Retinal pigment epithelial cell (primary cell): ENCODE measurements at regions not wholly inside any gene's neighbourhood (a gene's known extent, or its start where the extent isn't known, plus 50 kb on each side); places are given as distances from the start of the nearest gene placed in this dataset.

Experiments
- DNase-seq: peaks from one replicate; pipeline ENCODE4 v3.0.0-alpha.2; 2010; ENCODE audit warnings: low read depth
- H3K4me3 ChIP-seq: 2 replicates; pipeline ENCODE4 v1.5.1; 2011; ENCODE audit warnings: mild to moderate bottlenecking, low read length, control low read depth, moderate library complexity
- TF ChIP-seq, protein P1 (sequence below): conservative IDR thresholded peaks from 2 replicates; pipeline ENCODE4 v1.5.1; 2011; ENCODE audit warnings: low read depth, low read length, control low read depth, inconsistent platforms

DNA sequence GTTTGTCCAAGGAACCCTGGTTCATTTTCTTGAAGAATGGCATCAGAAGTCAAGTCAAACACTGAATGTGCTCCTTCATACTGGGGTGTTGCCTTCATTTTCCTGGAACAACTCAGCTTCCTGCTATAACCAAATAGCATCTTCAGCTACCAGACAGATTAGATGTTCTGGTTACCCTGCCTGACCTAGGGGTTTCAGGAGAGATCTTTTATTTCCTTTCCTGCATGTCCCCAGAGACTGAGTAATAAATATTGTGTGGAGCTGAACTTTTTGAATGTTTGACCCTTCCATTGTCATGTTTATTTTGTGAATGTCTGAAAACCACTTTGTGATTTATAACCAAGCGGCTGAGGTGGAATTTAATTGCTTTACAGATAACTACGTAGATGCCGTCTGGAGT lies 147.1 kb downstream of the IRX1 start:
- TF ChIP-seq, protein P1, sequence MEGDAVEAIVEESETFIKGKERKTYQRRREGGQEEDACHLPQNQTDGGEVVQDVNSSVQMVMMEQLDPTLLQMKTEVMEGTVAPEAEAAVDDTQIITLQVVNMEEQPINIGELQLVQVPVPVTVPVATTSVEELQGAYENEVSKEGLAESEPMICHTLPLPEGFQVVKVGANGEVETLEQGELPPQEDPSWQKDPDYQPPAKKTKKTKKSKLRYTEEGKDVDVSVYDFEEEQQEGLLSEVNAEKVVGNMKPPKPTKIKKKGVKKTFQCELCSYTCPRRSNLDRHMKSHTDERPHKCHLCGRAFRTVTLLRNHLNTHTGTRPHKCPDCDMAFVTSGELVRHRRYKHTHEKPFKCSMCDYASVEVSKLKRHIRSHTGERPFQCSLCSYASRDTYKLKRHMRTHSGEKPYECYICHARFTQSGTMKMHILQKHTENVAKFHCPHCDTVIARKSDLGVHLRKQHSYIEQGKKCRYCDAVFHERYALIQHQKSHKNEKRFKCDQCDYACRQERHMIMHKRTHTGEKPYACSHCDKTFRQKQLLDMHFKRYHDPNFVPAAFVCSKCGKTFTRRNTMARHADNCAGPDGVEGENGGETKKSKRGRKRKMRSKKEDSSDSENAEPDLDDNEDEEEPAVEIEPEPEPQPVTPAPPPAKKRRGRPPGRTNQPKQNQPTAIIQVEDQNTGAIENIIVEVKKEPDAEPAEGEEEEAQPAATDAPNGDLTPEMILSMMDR = no peak
- no peak for DNase-seq
- no peak overlapping the region for H3K4me3 ChIP-seq

DNA sequence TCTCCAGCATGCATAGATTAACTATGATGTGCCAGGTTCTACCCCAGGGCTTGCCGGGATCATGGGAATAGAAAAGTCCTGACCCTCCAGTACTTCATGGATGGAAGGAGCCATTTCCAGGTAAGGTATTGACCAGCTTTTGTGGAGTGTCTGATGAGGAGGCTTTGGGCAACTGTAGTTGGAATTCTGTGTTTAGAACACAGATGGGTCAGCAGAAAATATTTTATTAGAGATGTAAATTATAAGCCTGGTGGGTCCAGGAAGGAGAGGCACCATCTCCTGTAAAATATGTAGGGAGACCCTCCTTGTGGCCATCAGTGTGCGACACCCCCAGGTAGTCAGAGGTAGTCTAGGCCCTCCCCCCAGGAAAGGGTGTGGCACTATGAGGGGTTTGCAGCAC lies 156.2 kb downstream of the IRX1 start:
- no peak for DNase-seq
- H3K4me3 ChIP-seq = no peak overlapping the region
- TF ChIP-seq, protein P1 = no peak

DNA sequence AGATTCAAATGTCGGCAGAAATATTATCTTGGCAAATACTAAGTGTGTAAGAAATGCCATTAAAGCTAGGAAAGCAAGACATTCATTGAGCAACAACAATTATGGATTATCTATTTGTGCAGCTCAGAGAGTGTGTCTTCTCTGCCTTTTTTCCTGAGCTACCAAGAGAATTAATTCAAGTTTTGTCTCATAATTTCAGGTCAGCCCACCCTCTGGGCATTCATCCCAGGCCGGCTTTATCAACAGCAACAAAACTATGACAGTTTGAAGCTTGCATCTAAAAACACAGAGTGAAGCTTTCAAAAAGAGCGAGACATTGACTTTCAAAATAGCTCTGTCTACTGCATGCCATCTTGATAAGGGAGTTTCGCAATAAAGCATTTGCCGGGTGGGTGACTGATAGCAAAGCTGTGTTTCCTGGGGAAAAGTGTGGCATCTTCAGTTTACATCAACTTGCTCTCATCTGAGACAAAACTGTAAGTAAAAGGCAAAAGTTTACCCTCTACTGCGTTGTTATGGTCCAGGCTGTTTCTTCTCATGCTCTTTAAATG lies 182.4 kb downstream of the IRX1 start:
- TF ChIP-seq, protein P1 = no peak
- no peak for DNase-seq
- no peak overlapping the region for H3K4me3 ChIP-seq

DNA sequence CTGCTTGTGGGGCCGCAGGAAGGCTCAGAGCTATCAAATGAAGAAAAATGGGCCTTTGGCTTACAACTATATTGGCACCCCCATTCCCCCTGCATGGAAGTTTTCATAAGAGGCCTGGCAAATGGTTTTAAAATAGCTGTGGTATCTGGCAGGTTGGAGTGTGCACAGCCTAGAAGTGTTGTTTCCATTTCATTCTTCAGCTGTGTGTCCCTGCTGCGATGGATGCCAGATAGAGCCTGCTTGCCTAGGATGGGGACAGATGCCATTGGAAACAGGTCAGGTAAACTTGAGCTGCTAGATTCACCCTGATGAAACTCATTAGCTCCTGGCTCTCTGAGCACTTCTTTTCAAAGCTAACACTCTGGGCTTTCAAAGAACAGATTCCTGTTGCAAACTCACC lies 183.3 kb downstream of the IRX1 start:
- no peak for DNase-seq
- no peak overlapping the region for H3K4me3 ChIP-seq
- TF ChIP-seq, protein P1 = no peak

DNA sequence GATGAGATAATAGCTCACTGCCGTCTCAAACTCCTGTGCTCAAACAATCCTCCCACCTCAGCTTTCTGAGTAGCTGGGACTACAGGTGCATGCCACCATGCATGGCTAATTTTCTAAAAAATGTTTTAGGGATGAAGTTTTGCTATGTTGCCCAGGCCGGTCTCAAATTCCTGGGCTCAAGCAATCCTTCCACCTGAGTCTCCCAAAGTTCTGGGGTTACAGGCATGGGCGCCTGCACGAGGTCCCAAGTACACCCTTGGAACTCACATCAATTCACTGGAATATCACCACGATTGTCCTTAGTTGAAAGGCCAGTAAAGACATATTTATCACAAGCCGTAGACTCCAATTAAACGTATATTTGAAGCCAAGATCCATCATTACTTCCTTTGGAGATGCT lies 184.6 kb downstream of the IRX1 start:
- TF ChIP-seq, protein P1 = no peak
- DNase-seq = no peak
- H3K4me3 ChIP-seq = no peak overlapping the region

DNA sequence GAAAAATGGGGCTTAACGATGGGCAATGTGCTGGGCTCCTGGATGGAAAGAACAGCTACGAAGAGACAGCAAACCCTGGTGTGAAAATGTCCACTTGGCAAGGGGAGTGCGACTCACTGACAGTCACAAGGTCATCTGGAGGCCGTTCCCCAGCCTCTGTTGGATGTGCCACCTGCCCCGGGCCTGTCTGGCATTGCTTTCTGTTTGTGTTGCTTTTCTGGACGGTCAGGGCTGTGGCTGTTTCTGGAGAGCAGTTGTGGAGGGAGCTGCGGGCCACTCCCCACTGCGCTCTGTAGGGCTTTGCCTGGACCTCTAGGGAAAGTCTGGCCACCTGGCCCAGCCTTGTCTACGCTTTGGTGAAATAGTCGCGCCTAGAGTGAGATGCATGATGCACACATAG lies 185.3 kb downstream of the IRX1 start:
- TF ChIP-seq, protein P1 = no peak
- DNase-seq = no peak
- H3K4me3 ChIP-seq = no peak overlapping the region

DNA sequence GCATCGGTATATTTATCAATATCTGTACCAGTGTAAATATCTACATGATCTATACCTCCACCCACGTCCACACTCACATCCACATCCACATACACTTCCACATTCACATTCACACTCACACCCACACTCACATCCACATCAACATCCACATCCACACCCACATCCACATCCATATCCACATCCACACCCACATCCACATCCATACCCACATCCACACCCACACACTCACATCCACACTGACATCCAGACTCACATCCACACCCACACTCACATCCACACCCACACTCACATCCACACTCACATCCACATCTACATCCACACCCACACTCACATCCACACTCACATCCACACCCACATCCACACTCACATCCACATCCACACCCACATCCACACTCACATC lies 189.2 kb downstream of the IRX1 start:
- no peak for DNase-seq
- H3K4me3 ChIP-seq = no peak overlapping the region
- TF ChIP-seq, protein P1 = no peak
